ENCODE measurements at regions not wholly inside any gene's neighbourhood (a gene's known extent, or its start where the extent isn't known, plus 50 kb on each side); places are given as distances from the start of the nearest gene placed in this dataset.

GRCh38 chr4:115824630-115825029, 711.2 kb upstream of the NDST4 start:
- TF ChIP-seq CTCF (IDR thresholded peaks at IDR 0.05 in 8 of 11, conservative IDR thresholded peaks at IDR 0.05 in 3 of 11): no peak
- TF ChIP-seq POLR2AphosphoS5 (IDR thresholded peaks at IDR 0.05): no peak
- TF ChIP-seq POLR2A (IDR thresholded peaks at IDR 0.05): no peak
